ENCODE measurements at regions not wholly inside any gene's neighbourhood (a gene's known extent, or its start where the extent isn't known, plus 50 kb on each side); places are given as distances from the start of the nearest gene placed in this dataset.
"Not testable (repeated sequence)": the region's sequence is repeated elsewhere in the genome, so short reads cannot be mapped to it uniquely, and the experiment has no call there.

DNA sequence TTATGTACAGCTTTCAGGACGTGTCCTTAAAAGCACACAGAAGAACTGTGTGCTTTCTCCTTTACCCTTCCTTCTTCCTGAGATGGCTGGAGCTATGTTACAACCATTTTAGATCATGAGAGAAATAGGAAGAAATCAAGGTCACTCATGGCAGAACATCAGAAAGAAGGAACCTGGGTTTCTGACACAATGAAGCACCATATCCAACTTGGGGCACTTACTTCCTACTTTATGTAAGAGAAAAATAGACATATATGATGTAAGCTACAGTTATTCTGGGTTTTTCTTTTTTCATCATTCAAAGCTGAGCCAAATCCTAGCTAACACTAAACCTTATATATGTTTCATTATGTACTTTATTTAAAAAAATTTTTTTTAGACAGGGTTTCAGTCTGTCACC, 79.5 kb downstream of the FAM161A start:
- DNase-seq = no peak

DNA sequence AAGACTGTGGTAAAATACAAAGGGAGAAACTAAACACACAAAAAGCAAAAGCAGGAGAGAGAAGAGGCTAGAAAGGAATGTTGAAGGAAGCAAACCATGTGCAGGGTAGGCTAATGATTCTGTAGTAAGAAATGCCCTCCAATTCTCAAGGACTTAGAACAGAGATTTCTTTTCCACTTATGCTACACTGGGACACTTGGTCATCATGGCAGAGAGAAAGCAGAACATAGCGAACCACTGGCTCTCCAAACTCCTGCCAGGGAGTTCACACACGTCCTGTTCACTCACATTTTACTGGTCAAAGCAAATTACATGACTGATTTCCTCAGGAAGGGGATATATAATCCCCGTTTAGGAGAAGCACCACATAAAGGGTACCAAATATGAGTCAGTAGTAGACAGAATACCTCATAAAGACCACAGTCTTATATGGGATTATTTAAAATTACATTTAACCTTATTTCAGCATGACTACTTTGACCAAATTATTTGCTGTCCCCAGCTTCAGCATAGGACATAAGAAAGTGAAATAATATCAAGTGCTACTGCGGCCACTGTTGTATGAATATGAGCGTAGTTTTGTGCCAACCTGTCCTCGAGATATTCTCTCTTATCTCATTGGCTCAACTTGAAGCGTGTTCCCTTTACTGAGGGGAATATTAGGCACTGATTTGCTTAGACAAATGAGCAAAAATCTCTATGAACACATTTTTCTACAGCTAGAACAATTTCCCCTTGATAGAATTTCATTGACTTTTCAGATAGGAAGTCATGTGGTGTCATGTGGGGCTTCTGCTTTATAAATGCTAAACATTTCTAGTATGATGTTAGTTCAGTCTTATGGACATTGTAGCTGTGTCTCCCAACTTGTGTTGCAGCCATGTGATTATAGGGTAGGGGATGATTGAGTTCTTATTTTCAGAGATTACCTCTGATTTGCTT, 81.7 kb downstream of the FAM161A start:
- no peak for DNase-seq

DNA sequence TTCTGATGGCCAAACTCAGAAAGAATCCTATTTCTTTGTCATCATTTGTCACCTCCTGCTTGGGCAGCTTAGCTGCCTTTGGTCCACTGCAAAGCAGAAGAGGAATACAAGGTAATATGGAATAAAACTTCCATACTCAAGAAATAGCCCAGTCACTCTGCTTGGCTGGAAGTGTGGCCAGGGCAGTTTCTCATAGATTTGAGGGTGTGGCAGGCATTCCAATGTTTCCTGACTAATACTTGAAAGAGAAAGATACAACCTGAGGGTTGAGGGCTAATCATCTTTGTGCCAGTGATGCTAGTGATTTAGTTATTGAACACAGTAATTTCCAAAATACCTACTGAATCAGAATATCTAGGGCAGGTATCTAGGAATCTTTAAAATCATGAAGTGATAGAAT, 83.1 kb downstream of the FAM161A start:
- DNase-seq = no peak

GRCh38 chr2:61770298-61770697, 83.6 kb downstream of the FAM161A start:
- DNase-seq = no peak

DNA sequence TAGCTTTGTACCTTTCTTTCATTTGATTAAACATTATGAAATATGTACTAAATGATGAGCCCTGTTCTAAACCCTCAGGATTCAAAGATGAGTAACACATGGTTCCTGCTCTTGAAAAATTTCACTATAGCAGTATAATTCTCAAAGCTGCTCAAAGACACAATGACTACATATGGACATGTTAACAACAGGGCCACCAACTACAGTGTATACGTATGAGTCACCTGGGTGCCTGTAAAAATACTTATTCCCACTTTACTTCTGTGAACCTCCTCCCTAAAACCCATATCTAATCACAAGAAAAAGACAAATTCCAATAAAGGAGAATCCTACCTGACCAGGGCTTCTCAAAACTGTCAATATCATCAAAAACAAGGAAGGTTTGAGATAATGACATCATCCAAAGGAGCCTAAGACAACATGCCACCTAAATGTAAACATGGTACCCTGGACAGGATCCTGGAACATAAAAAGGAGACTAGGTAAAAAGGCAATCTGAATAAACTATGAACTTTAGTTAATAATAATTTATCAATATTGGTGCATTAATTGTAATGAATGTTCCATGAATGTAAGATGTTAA, 84.7 kb downstream of the FAM161A start:
- DNase-seq = no peak

DNA sequence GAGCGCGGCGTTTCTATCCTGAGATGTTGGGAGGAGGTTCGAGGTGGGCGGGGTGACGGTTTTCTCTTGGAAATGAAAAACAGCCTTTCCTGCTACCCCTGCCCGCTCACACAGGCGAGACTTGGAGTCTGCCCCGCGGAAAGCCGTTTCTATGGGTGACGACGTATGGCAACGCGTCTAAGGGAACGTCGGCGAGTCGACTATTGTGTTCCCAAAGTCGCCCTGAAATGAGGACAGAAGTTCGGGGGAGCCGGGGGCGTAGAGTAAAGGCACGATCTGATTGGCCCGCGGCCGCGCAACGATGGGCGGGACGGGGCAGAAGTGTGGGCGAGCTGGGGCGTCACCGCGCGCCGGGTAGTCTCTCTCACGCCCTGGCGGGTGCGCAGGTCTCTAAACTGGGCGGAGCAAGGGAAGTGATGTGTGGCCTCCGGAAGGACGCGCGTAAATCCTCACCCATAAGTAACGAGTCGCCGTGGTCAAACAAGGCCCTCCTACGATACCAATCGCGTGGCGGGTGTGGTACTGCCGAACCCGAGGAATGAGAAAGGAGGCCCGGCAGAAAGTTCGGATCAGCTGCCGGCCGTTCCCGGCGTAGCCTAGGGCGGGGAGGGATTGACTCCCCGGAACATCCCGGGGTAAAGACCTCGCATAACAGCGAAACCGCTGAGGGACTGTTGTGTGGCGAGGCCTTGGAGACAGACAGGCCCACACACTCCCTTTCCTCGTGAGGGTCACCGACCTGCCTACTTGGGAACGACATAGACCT, 89.6 kb downstream of the FAM161A start:
- DNase-seq = peak; percentile 87 to 99 (median 93)

DNA sequence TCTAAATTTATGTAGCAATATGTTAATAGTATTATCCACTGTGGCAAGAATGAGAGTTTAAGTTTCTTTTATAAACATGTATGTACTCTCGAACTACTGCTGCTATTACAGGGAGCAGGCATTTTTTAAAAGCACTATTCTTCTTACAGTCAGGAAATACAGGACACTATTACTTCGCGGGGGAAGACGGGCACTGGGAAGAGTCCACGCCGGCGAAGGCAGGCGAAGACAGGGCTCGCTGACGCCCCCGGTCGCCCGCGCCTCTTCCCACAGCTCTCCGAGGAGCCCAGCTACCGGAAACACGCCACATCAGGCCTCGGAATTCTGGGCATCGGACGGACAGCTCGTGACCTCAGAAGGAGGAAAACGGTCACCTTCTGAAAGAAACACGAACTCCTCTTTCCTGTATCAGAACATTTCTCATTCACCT, 90.2 kb downstream of the FAM161A start:
- no peak for DNase-seq

- DNase-seq = peak in 1 of 5 donors; percentile 80
Measured at GRCh38 chr2:61762292-61762691, 91.6 kb downstream of the FAM161A start.

DNA sequence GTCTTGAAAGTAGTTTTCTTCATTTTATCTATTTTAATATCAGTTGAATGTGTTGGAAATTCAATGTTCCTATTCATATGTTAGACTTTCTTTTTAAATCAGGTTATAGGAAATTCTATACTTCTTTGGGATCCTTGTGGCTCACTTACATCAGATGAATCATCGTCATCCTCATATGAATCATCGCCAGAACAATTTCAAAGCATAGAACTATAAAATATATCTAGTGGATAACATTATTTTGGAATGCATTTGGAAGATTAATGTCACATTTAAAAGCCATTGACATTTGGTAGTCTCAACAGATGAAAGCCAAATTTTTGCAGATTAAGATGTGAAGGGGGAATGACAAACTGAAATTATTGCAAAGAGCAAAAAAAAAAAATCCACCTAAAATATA, 94.1 kb downstream of the FAM161A start:
- DNase-seq = no peak

- DNase-seq = peak in 1 of 5 donors; percentile 10
Measured at GRCh38 chr2:61759005-61759404, 94.9 kb downstream of the FAM161A start.

DNA sequence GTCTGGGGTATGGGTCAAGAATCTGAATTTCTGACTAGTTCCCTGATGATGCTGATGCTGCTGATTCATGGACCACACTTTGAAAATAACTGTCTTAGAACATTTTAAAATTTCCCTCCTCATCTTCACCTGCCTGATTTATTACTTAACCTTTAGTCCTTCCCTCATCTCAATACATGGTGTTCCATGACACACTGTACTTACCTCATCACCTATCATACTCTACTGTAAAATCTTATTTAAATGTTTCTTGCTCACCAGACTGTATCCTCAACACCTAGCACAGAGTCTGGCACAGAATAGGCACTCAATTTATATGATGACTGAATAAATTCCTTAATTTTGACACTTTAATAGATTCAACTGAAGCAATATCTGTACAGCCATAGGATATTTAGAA, 95.7 kb downstream of the FAM161A start:
- no peak for DNase-seq

DNA sequence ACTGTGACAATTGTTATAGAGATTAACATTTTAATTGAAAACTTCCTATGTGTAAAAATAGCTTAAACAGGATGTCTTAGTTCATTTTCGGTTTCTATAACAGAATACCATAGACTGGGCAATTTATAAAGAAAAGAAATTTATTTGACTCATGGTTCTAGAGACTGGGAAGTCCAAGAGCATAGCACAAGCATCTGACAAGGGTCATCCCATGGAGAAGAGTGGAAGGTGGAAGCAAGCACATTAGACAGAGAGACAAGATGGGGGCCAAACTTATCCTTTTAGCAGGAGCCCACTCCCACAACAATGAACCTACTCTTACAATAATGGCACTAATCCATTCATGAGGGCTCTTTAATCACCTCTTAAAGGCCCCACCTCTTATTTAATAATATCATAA, 100.3 kb downstream of the FAM161A start:
- no peak for DNase-seq

DNA sequence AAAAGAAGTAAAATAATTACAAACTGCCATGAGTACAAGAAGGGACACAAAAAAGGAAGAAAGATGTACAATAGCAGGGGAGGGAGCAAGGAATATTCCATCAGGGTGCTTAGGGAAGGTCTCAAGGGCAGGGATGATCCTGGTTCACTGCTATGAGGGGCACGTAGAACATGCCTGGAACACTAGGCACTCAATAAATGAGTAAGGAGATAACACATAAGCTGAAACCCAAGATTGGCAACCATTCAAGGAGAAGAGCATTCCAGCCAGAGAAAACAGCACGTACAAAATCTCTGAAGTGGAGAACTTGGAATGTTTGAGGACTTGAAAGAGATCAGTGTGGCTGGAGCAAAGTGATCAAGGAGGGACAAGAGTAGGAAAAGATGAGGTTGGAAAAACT, 103.2 kb downstream of the FAM161A start:
- no peak for DNase-seq

GRCh38 chr2:61742955-61743354, 110.9 kb downstream of the FAM161A start:
- no peak for DNase-seq

DNA sequence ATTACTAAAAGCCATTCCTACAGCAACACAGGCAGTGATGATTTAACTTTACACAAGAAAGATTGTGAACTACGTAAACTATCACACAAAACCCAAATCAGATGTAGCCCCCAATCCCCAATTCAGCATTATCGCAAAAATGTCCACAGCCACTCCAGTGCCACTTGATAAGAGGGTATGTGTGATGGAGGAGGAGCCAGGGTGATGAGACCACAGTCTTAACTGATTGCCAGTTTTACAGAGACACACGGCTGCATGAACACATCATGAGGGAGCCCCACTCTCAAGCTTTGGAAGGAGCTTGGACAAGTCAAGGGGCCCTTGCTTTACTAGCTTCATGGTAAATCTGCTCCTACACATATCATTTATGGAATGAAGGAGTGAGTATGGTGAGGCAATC, 116.0 kb downstream of the FAM161A start:
- DNase-seq = no peak

DNA sequence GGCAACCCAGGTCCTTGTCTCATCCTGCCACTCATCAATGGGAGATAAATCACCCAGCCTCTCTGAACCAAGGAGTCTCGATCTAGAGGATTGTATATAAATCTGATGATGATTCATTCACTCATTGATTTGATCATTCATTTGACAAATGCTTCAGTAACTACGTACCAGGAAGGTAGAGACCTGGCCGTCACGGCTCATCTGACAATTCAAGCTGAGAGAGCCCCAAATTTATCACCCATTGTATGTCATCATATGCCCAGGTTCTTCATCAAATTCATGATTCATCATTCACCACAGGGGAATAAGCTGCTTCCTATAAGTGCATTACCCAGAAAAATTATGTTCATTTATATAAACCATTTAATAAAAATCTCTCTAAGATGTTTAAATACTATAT, 116.9 kb downstream of the FAM161A start:
- no peak for DNase-seq

DNA sequence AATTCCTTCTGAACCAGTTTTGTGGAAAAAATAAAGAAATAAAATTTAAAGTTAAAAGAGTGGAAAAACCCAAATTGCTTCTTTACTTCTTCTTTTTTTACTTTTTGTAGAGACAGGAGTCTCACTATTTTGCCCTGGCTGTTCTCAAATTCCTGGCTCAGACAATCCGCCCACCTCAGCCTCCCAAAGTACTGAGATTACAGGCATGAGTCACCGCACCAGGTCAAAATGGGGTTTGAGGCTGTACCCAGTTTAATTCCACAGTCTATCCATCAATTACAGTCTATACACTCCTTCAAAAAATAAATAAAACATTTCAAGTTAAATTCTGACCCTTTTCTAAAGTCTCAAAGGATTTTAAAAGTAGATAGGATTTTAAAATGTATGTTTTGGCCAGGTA, 120.3 kb downstream of the FAM161A start:
- no peak for DNase-seq

DNA sequence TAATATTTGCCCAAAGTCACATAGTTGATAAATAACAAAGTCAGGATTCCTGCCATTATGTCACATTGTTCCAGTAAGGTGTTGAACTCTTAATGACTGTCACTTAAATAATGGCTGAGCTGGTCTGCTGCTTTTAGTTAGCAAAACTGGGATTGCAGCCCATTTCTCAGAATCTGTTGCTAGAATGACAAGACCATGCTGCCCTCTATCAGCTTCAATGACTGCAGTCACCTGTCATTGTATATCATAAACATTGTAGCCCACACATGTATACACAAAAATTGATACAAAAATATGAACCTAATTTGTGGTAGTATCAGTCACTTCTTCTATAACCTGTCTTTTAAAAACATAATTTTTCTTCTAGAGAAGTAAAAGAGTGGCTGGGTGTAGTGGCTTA, 121.1 kb downstream of the FAM161A start:
- DNase-seq = no peak

DNA sequence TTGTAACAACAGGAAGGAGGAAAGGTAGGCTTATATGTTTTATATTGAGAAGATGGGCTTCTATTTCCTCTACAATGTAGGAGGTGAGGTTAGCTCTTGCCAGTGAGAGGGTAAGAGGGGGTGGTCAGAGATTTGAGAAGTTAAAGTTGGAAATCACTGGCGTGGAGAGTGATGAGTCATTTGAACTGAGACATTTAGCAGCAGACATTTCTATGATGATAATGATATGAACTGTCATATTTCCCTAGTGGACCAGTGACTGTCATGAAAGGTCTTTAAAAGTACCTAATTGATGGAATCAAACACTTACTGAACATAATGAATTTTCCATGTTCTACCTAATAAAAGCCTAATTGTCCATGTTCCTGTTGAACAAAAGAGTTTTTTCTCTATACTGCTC, 126.1 kb downstream of the FAM161A start:
- DNase-seq = no peak

GRCh38 chr2:61726456-61727209, 127.2 kb downstream of the FAM161A start:
- DNase-seq = no peak

DNA sequence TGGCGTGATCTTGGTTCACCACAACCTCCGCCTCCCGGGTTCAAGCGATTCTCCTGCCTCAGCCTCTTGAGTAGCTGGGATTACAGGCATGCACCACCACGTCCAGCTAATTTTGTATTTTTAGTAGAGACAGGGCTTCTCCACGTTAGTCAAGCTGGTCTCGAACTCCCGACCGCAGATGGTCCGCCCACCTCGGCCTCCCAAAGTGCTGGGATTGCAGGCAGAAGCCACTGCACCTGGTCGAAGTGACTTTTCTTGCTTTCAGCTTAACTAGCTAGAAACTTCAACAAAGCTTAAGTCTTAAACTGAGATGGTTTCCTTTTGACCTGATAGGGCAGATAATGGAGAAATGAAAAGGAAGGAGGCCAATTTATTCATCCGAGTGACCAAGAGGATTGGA, 130.5 kb downstream of the FAM161A start:
- DNase-seq = not testable (repeated sequence)

DNA sequence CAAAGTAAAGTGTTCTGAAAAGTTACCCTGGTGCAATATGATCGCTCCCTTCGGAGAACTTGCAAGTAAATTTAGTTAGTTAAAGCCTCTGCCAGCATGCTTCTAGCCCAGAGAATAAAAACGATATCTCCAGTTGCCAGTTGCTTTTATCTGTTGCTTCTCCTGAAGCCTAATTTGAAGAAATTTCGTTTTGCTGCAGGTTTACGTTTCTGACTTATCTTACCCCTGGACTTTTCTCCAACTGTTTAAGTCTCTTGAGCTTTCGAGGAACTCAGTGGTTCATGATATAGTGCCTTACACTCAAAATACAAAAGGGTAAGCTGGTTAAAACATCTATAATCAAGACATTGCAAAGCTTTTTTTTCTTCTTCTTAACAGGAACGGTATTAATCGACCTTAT, 131.1 kb downstream of the FAM161A start:
- DNase-seq = no peak

DNA sequence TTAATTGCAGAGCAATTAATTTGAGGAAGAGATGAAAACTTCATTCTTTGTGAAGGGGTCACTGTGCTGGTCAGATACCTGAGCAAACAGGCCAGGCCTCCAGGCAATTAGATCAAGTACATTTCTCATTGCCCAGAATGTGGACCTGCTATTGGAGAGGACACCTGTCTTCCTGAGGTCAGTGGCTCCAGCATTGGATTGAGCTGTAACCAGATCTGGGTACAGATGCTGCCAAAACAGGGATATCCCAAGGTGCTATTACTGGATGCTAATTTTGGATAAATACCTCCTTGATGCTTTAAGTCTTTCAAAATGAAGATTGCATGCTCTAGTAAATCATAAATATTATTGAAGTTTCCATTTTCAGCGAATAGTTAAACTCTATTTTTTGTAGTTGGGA, 131.5 kb downstream of the FAM161A start:
- no peak for DNase-seq
